ENCODE measurements at regions not wholly inside any gene's neighbourhood (a gene's known extent, or its start where the extent isn't known, plus 50 kb on each side); places are given as distances from the start of the nearest gene placed in this dataset.
"Not testable (repeated sequence)": the region's sequence is repeated elsewhere in the genome, so short reads cannot be mapped to it uniquely, and the experiment has no call there.

GRCh38 chr2:185507719-185508118 lies 230.9 kb upstream of the FSIP2 start:
- ChIA-PET CTCF (interaction anchor here (1.1 to 1.6 kb wide), 2 partner anchors 10 to 31 kb away, joined by 3 to 4 read pairs; no protein-coding TSS in a partner anchor), POLR2A (no interaction called here)
- no peak for DNase-seq (ENCODE audit: extremely low spot score)
- no peak for TF ChIP-seq CTCF (IDR thresholded peaks at IDR 0.05; ENCODE audit: control extremely low read depth, extremely low read depth, low read depth, missing control alignments)

GRCh38 chr2:185510060-185510459 lies 228.5 kb upstream of the FSIP2 start:
- CTCF ChIA-PET: no interaction called here
- TF ChIP-seq CTCF (IDR thresholded peaks at IDR 0.05; ENCODE audit: control extremely low read depth, extremely low read depth, low read depth, missing control alignments): no peak
- no peak for DNase-seq (ENCODE audit: extremely low spot score)
- POLR2A ChIA-PET: no interaction called here

- no peak for TF ChIP-seq CTCF (IDR thresholded peaks at IDR 0.05; ENCODE audit: control extremely low read depth, extremely low read depth, low read depth, missing control alignments)
- DNase-seq (ENCODE audit: extremely low spot score): no peak
- ChIA-PET CTCF (no interaction called here), POLR2A (no interaction called here)
Measured at GRCh38 chr2:185511925-185512324, 226.7 kb upstream of the FSIP2 start.

GRCh38 chr2:185522472-185522871 lies 216.1 kb upstream of the FSIP2 start:
- POLR2A ChIA-PET: no interaction called here
- CTCF ChIA-PET: no interaction called here
- no peak for TF ChIP-seq CTCF (IDR thresholded peaks at IDR 0.05; ENCODE audit: control extremely low read depth, extremely low read depth, low read depth, missing control alignments)
- no peak for DNase-seq (ENCODE audit: extremely low spot score)

- CTCF ChIA-PET; DNase-seq (ENCODE audit: extremely low spot score); POLR2A ChIA-PET: not testable (repeated sequence)
Measured at GRCh38 chr2:185524242-185524641, 214.4 kb upstream of the FSIP2 start.

- TF ChIP-seq CTCF (IDR thresholded peaks at IDR 0.05; ENCODE audit: control extremely low read depth, extremely low read depth, low read depth, missing control alignments): no peak
- CTCF ChIA-PET: no interaction called here
- DNase-seq (ENCODE audit: extremely low spot score): no peak
- POLR2A ChIA-PET: no interaction called here
Measured at GRCh38 chr2:185526161-185526560, 212.4 kb upstream of the FSIP2 start.

- CTCF ChIA-PET: interaction anchor here (0.7 kb wide), 1 partner anchor 10 kb away, joined by 3 read pairs; no protein-coding TSS in a partner anchor
- no peak for DNase-seq (ENCODE audit: extremely low spot score)
- POLR2A ChIA-PET: no interaction called here
- no peak for TF ChIP-seq CTCF (IDR thresholded peaks at IDR 0.05; ENCODE audit: control extremely low read depth, extremely low read depth, low read depth, missing control alignments)
Measured at GRCh38 chr2:185531721-185532120, 206.9 kb upstream of the FSIP2 start.

All from GM10248 (cell line).